ENCODE measurements at regions not wholly inside any gene's neighbourhood (a gene's known extent, or its start where the extent isn't known, plus 50 kb on each side); places are given as distances from the start of the nearest gene placed in this dataset.
"Not testable (repeated sequence)": the region's sequence is repeated elsewhere in the genome, so short reads cannot be mapped to it uniquely, and the experiment has no call there.

GRCh38 chr3:106058475-106058874 is 189.7 kb upstream of the CBLB start:
- TF ChIP-seq POLR2AphosphoS5 (IDR thresholded peaks at IDR 0.05; ENCODE audit: low read depth, low read length) (no peak), SPI1 (IDR thresholded peaks at IDR 0.05; ENCODE audit: low read depth, low read length) (no peak), POLR2A (IDR thresholded peaks at IDR 0.05; ENCODE audit: low read depth, low read length) (no peak), TAF1 (IDR thresholded peaks at IDR 0.05; ENCODE audit: low read depth, low read length) (no peak), PAX5 (IDR thresholded peaks at IDR 0.05; ENCODE audit: insufficient read depth, low read length, severe bottlenecking) (no peak), POU2F2 (IDR thresholded peaks at IDR 0.05; ENCODE audit: low read depth, low read length) (no peak)
- DNase-seq (ENCODE audit: insufficient read length, low spot score) (no peak), FAIRE-seq (no peak)

- DNase-seq (ENCODE audit: insufficient read length, low spot score) = no peak
- TF ChIP-seq POLR2A (IDR thresholded peaks at IDR 0.05; ENCODE audit: low read depth, low read length) = no peak
- TF ChIP-seq PAX5 (IDR thresholded peaks at IDR 0.05; ENCODE audit: insufficient read depth, low read length, severe bottlenecking) = no peak
- no peak for TF ChIP-seq POLR2AphosphoS5 (IDR thresholded peaks at IDR 0.05; ENCODE audit: low read depth, low read length)
- no peak for TF ChIP-seq TAF1 (IDR thresholded peaks at IDR 0.05; ENCODE audit: low read depth, low read length)
- no peak for TF ChIP-seq SPI1 (IDR thresholded peaks at IDR 0.05; ENCODE audit: low read depth, low read length)
- TF ChIP-seq POU2F2 (IDR thresholded peaks at IDR 0.05; ENCODE audit: low read depth, low read length) = no peak
- no peak for FAIRE-seq
These were observed 191.2 kb upstream of the CBLB start for GRCh38 chr3:106059953-106060517.

- DNase-seq (ENCODE audit: insufficient read length, low spot score) (no peak), FAIRE-seq (no peak)
- no peak for TF ChIP-seq POLR2AphosphoS5 (IDR thresholded peaks at IDR 0.05; ENCODE audit: low read depth, low read length)
- TF ChIP-seq TAF1 (IDR thresholded peaks at IDR 0.05; ENCODE audit: low read depth, low read length) = no peak
These were observed 195.1 kb upstream of the CBLB start for GRCh38 chr3:106063909-106064308.

GRCh38 chr3:106065831-106066230 is 197.0 kb upstream of the CBLB start:
- TF ChIP-seq TAF1 (IDR thresholded peaks at IDR 0.05; ENCODE audit: low read depth, low read length) (no peak), PAX5 (IDR thresholded peaks at IDR 0.05; ENCODE audit: insufficient read depth, low read length, severe bottlenecking) (no peak), POLR2AphosphoS5 (IDR thresholded peaks at IDR 0.05; ENCODE audit: low read depth, low read length) (no peak), SPI1 (IDR thresholded peaks at IDR 0.05; ENCODE audit: low read depth, low read length) (no peak), POLR2A (IDR thresholded peaks at IDR 0.05; ENCODE audit: low read depth, low read length) (no peak), POU2F2 (IDR thresholded peaks at IDR 0.05; ENCODE audit: low read depth, low read length) (no peak)
- DNase-seq (ENCODE audit: insufficient read length, low spot score) (no peak), FAIRE-seq (no peak)

GRCh38 chr3:106067711-106068110 is 198.9 kb upstream of the CBLB start:
- no peak for DNase-seq (ENCODE audit: insufficient read length, low spot score)
- no peak for FAIRE-seq
- TF ChIP-seq POU2F2 (IDR thresholded peaks at IDR 0.05; ENCODE audit: low read depth, low read length) (no peak), POLR2AphosphoS5 (IDR thresholded peaks at IDR 0.05; ENCODE audit: low read depth, low read length) (no peak), POLR2A (IDR thresholded peaks at IDR 0.05; ENCODE audit: low read depth, low read length) (no peak), PAX5 (IDR thresholded peaks at IDR 0.05; ENCODE audit: insufficient read depth, low read length, severe bottlenecking) (no peak), TAF1 (IDR thresholded peaks at IDR 0.05; ENCODE audit: low read depth, low read length) (no peak)

- TF ChIP-seq POU2F2 (IDR thresholded peaks at IDR 0.05; ENCODE audit: low read depth, low read length) (no peak), POLR2A (IDR thresholded peaks at IDR 0.05; ENCODE audit: low read depth, low read length) (no peak), SPI1 (IDR thresholded peaks at IDR 0.05; ENCODE audit: low read depth, low read length) (no peak), POLR2AphosphoS5 (IDR thresholded peaks at IDR 0.05; ENCODE audit: low read depth, low read length) (no peak), TAF1 (IDR thresholded peaks at IDR 0.05; ENCODE audit: low read depth, low read length) (no peak)
- FAIRE-seq (no peak), DNase-seq (ENCODE audit: insufficient read length, low spot score) (no peak)
These were observed 199.6 kb upstream of the CBLB start for GRCh38 chr3:106068381-106068780.

GRCh38 chr3:106068795-106069194 is 200.0 kb upstream of the CBLB start:
- DNase-seq (ENCODE audit: insufficient read length, low spot score) (no peak), FAIRE-seq (no peak)

GRCh38 chr3:106070187-106070586 is 201.4 kb upstream of the CBLB start:
- no peak for FAIRE-seq
- TF ChIP-seq POU2F2 (IDR thresholded peaks at IDR 0.05; ENCODE audit: low read depth, low read length) = no peak
- no peak for TF ChIP-seq POLR2AphosphoS5 (IDR thresholded peaks at IDR 0.05; ENCODE audit: low read depth, low read length)
- TF ChIP-seq POLR2A (IDR thresholded peaks at IDR 0.05; ENCODE audit: low read depth, low read length) = no peak
- no peak for TF ChIP-seq PAX5 (IDR thresholded peaks at IDR 0.05; ENCODE audit: insufficient read depth, low read length, severe bottlenecking)
- TF ChIP-seq TAF1 (IDR thresholded peaks at IDR 0.05; ENCODE audit: low read depth, low read length) = no peak
- TF ChIP-seq SPI1 (IDR thresholded peaks at IDR 0.05; ENCODE audit: low read depth, low read length) = no peak
- no peak for DNase-seq (ENCODE audit: insufficient read length, low spot score)

More at GRCh38 chr3:106068795-106069194, 200.0 kb upstream of the CBLB start:
- TF ChIP-seq PAX5 (IDR thresholded peaks at IDR 0.05; ENCODE audit: insufficient read depth, low read length, severe bottlenecking) = no peak
- TF ChIP-seq TAF1 (IDR thresholded peaks at IDR 0.05; ENCODE audit: low read depth, low read length) = no peak

- DNase-seq (ENCODE audit: insufficient read length, low spot score) (no peak), FAIRE-seq (no peak)
- TF ChIP-seq POU2F2 (IDR thresholded peaks at IDR 0.05; ENCODE audit: low read depth, low read length) (no peak), PAX5 (IDR thresholded peaks at IDR 0.05; ENCODE audit: insufficient read depth, low read length, severe bottlenecking) (no peak), TAF1 (IDR thresholded peaks at IDR 0.05; ENCODE audit: low read depth, low read length) (no peak)
These were observed 202.5 kb upstream of the CBLB start for GRCh38 chr3:106071306-106071705.

GRCh38 chr3:106072596-106072995 is 203.8 kb upstream of the CBLB start:
- DNase-seq (ENCODE audit: insufficient read length, low spot score); FAIRE-seq: not testable (repeated sequence)

GRCh38 chr3:106073806-106074205 is 205.0 kb upstream of the CBLB start:
- FAIRE-seq; DNase-seq (ENCODE audit: insufficient read length, low spot score): not testable (repeated sequence)

- not testable (repeated sequence) for FAIRE-seq
These were observed 206.9 kb upstream of the CBLB start for GRCh38 chr3:106075731-106076130.

More at GRCh38 chr3:106075731-106076130, 206.9 kb upstream of the CBLB start:
- DNase-seq (ENCODE audit: insufficient read length, low spot score) = not testable (repeated sequence)

Measured in GM12891 (cell line).